Activated T-cell treated with anti-CD3 and anti-CD28 coated beads for 48 hours (primary cell): ENCODE measurements at regions not wholly inside any gene's neighbourhood (a gene's known extent, or its start where the extent isn't known, plus 50 kb on each side); places are given as distances from the start of the nearest gene placed in this dataset.
"Not testable (repeated sequence)": the region's sequence is repeated elsewhere in the genome, so short reads cannot be mapped to it uniquely, and the experiment has no call there.

Experiments used
- DNase-seq: peaks from one replicate; pipeline ENCODE4 v3.0.0-alpha.2; 2020; ENCODE audit warnings: low read depth

DNA sequence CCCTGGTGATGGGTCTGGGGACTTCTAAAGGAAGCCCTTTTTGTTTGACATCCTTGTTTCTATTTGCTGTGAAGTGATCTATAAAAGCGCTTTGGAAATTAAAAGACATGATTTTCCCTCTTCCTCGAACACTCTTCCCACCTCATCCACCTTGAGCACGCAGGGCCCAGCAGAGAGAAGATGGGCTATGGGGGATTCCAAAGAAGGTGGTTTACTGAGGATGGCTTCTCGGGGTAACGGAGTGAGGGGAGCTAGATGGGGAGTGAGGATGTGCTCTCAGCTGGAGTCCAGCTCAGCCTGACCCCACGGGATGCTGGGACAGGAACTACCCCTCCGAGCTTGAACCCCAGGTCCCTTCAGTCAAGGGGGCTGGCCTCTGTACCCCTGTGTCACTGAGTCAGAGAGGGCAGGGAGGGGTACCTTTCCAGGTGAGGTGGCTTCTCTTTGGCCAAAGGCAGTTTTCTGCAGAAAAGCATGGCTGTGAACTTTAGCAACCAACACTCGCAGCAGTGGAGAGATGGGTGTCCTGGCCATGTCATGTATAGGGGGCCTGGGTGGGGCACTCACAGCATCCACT is 180.7 kb upstream of the SMAD3 start:
- DNase-seq = no peak

DNA sequence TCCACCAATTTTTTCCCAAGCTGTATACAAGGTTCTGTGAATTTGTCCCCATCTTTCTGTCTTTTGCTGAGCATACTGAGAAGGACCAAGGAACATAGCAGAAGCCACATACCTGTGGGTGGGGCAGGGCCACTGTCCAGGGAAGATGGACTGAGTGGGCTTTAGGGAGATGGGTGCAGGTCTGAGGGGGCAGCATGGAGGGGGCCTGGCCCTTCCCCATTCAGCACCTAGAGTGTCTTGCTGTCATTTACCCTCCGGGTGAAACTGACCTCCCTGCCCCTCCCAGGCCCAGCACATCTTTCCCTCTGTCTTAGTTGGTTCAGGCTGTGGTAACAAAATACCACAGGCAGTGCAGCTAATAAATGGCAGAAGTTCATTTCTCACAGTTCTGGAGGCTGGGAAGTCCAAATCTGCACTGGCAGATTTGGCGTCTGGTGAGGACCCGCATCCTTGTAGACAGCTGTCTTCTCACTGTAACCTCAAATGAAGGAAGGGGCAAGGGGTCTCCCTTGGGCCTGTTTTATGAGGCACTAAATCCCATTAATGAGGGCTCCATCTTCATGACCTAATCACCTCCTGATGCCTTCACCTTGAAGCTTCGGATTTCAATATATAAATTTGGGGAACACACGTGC is 180.0 kb upstream of the SMAD3 start:
- no peak for DNase-seq

DNA sequence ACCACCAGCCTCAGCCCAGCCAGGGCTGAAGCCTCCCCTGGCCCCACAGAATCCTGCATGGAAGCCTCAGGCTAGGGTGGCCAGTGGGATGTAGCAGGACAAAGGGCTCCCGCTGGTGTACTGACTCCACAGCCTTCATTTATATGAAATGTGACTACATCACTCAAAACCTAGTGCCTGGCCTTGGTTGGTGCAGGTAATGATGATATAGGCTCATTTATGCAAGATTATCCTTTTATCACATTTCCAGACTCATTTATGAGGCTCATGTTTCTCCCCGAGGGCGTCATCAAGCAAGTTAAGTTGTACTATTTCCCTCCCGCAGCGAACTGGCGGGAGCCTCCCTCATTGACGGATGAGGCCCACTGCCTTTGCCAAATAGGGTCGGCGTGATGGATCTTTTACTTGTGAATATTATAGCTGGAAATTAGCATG is 179.1 kb upstream of the SMAD3 start:
- DNase-seq = no peak

DNA sequence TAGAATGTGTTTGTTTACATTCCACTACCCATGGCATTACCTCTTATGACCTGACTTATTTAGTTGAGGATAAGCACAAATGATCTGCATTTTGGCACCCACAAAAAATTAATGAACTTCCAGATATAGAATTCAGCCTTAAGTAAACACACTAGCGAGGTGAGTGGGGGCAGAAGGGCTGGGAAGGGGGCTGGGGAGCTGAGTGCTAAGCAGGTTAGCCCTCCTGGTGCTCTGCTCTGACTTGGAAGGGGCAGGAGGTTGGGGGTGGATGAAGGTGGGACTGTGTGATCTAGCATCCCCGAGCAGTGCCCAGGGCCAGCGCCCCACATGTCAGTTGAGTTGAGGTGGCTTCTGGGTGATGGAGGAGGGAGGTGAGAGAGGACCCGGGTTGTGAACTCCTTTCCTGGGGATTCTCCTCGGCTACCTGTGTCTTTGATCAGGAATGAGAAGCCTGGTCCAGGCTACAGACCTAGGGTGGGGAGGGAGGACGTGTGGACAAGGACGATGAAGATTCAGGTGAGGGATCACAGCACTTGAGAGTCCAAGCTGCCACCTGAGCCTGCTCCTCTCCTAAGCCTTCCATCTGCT is 178.6 kb upstream of the SMAD3 start:
- no peak for DNase-seq

DNA sequence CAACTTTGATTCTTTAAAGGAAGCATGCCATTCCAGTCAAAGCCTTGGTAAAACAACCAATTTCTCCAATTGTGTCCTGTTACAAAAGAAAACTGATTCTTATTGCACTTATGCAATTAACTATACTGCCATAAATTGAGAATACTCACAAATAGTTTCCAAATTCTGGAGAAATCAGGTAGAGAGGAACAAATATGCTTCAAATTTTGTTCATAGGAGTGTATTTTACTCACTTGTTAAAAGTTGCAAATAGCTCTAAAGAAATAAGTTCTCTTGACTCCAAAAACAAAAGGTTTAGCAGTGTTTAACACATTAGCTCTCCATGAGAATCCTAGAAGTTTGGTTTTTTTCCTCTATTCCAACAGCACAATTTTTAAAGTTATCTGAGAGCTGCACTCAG is 176.1 kb upstream of the SMAD3 start:
- DNase-seq = not testable (repeated sequence)

DNA sequence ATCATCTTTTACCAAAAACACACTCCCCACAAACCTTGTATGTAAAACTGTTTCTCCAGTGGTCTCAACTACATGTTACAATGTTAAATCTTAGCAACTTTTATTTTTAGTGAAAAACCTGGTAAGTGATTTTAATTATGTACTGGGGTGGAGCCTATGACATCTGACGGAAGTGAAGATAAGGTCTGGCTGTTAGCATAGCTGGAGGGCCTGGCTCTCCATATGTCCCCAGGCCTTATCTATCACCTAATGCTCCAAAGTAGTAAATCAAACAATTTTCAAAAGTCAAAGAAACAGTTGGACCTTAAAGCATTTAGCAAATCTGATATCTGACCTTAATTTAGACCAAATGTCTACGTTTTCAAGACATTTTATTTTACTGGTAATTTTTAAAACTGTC is 173.6 kb upstream of the SMAD3 start:
- DNase-seq = no peak

DNA sequence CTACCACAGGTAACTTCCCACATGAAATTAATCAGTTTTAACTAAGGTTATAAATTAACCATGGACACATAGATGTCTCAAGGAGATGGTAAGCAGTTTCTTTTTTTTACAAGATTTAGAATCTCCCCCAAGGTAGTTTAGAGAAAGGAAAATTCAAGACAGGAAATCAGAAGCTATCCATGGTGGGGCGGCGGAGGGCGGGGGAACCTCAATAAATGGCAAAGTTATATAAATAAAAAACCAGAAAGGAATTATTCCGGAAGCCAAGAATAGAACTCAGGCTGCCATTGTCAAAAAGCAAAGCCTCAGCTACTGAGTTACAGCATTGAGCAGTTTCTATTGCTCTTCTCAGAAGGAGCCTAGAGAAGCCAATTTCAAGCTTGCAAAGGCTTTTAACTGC is 172.1 kb upstream of the SMAD3 start:
- DNase-seq = no peak

DNA sequence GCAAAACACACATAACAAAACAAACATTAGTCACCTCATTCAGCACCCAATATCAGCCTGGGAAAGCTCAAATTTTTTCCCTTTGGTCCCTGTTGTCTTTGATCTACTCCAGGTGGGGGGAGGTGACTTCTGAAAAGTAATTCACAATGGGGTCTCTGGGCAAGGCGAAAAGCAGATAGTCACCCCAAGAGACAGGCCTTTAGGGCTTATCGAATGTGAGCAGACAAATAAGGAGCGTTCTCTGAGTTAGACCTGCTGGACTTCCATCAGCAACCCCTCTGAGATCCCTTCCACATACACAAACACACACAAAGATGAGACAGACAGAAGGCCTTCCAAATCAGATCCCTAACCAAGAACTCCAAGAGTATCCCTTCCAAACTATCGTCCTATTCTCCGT is 171.0 kb upstream of the SMAD3 start:
- DNase-seq = no peak

DNA sequence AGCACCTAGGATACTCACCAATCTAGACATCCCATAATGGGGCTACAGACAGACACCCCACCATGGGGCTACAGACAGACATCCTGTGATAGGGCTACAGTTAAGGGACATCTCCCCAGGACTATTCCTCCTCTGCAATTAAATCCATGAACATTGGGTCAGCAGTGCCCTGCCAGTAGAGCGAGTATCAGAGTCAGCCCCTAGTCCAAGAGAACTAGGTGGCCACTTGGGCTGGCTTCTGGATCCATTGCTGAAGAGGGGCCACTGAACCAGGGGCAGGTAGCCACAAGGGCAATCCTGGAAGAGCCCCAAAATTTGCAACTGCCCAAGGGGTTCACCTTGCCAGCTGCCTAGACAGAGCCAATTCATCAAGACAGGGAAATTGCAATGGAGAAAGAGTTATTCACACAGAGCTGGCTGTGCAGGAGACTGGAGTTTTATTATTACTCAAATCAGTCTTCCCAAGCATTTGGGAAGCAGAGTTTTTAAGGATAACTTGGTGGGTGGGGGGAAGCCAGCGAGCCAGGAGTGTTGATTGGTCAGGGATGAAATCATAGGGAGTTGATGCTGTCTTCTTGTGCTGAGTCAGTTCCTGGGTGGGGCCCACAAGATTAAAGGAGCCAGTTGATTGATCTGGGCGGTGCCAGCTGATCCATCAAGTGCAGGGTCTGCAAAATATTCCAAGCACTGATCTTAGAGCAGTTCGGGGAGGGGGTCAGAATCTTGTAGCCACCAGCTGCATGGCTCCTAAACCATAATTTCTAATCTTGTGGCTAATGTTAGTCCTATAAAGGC is 170.2 kb upstream of the SMAD3 start:
- DNase-seq = no peak

DNA sequence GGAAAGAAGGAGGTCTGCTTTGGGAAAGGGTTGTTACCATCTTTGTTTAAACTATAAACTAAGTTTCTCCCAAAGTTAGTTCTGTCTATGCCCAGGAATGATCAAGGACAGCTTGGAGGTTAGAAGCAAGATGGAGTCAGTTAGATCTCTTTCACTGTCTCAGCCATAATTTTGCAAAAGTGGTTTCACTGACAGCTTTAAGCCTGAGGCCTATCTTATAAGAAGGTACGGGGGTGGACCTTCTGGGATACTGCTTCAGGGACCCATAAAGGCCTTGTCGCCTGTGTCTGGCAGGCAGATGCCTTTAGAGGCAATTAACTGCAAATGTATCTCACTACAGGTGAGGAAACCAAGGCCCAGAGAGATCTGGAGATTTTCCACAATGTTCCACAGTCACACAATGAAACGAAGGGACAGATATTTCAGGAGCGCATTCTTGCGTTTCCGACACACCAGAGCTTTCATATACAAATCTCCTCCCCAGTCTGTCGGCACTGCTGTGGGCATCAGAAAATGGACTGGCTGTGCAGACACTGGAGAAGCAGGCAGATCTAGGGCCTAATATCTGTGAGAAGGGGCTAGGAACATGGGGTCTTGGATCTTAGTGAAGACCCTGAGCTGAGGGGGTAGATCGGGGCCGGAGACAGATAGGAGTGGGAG is 169.5 kb upstream of the SMAD3 start:
- no peak for DNase-seq

DNA sequence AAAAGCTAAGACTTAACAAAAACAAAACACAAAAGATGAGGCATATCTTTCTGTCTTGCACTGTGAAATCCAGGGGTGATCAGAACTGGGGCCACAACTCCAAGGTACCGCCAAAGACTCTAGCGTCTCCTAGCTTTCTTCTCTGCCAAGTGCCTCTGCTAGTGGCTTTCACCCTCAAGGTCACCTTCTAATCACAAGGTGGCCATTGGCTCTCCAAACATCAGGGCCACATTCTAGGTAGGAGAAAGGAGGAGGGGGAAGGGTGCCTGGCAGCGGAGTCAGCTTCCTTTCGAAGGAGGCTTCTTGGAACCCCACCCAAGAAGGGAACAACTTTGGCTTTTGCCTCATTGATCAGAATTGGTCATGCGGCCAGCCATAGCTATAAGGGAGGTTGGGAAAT is 168.8 kb upstream of the SMAD3 start:
- DNase-seq = no peak

DNA sequence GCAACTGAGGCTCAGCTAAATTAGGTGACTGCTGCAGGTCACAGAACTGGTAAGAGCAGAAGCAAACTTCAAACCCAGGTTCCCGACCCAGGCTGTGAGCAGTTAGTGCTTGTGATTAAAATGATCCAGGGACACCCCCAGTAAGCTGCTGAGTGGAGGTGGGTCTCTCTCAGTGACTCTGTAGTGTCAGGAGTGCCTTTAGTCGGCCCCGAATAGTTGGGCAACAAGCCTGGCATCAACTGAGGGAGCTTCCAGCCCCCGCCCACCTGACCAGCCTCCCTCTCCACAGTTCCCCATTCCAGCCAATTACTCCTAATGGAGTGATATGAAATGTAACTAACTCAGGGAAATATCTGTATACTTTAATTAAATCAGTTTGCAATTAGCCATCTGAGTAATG is 168.0 kb upstream of the SMAD3 start:
- no peak for DNase-seq

DNA sequence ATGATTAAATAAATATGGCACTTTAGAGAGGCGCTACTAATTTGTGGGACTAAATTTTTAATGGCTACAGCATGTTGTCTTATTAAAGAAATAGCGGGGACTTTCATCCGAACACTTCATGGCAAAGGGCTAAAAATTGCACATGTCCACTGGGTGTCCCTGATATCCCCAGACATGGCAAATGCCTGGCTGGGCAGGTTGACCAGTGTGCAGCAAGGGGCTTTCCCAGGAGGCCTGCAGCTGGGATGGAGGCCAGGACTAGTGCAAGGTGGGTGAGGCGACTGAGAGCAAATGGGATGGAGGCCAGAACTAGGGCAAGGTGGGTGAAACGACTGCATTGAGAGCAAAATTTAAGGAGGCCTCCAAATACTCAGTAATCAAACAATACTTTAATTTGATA is 167.4 kb upstream of the SMAD3 start:
- DNase-seq = no peak

DNA sequence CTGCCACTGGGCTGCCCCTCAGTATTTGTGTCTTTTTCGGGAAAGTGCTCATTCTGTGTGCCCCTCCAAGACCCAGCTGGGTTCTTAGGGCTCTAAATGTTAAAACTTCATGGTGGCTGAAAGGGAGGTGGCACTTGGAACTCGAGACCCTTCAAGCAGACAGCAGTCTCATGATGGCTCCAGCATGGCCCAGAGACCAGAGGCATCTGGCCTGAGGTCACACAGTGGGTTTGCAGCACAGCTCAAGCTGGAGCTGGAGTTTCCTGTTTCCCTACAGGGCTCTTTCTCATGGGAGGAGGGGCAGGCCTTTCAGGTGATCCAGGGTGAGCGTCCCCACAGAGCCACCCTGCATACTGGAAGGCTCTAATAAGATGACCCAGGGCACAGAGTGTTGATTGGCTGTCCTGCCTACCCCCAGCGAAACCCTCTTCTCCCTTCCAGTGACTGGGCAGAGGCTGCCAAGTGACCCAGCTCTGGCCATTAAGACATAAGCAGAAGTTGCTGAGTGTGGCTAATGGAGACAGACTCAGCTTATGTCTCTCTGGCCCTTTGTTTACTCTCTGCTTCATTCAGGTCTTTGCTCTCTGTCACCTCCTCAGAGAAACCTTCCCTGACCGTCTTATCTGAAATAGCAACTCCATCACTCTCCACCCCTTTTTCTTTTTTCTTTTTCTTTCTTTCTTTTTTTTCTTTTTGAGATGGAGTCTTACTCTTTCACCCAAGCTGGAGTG is 166.6 kb upstream of the SMAD3 start:
- no peak for DNase-seq

DNA sequence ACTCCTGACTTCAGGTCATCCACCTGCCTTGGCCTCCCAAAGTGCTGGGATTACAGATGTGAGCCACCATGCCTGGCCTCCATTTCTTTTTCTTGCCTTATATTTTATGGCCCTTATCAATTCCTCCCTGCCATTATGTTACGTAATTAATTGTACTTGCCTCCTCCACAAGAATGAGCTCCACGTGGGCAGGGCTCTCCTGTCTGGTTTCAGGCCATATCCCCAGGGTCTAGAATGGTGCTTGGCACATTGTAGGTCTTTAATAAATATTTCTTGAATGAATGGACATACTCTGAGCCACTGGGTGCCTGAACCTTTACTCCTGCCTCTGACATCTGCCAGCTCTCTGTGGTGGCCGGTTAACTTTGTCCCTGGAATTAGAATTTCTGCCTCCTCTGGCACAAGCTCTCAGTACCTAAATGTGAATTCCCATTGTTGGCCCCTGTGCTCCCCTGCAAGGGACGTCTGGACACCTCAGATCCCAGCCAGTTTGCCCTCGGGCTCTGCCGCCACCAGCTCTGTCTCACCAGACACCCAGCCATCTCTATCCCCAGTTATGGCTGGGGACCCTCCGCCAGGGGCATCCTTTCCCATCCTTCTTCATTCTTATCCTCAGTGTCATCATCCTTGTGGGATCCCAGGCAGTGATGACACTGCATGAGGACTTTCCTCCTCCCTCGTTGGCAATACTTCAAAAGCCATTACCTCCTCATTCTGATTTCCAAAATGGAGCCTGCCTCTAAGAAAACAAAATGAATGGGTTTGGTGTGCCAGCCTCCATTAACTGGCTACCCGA is 165.6 kb upstream of the SMAD3 start:
- no peak for DNase-seq

DNA sequence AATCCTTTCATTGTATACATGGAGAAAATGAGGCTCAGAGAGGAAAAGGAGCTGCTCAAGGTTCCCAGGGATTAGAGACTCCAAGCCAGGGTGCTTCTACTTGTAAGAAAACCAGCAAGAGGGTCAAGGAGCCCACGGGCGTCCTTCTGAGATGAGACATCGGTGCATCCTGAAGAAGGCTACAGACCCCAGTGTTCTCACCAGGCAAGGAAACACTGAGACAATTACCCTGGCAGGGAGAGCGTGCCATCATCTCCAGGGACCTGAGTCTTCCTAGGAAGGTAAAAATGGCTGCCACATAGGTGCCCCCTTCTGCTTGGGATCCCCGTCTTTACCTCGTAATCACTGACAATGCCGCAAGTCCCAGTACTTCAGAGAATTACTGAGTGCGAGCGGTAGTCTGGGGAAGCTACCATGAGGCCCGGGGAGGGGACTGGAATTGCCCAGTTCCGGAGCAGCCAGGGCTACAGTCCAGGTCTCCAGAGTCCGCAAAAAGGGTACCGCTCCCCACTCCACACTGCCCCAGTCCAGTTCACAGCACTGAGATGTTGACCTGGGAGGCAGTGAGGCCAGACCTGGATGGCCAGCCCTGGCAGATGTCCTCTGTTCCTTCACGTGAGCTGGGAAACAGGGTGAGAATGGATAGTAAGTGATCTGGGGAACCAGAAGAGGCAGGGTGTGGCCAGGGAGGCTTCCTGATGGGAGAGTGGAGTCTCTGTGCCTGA is 164.7 kb upstream of the SMAD3 start:
- no peak for DNase-seq

DNA sequence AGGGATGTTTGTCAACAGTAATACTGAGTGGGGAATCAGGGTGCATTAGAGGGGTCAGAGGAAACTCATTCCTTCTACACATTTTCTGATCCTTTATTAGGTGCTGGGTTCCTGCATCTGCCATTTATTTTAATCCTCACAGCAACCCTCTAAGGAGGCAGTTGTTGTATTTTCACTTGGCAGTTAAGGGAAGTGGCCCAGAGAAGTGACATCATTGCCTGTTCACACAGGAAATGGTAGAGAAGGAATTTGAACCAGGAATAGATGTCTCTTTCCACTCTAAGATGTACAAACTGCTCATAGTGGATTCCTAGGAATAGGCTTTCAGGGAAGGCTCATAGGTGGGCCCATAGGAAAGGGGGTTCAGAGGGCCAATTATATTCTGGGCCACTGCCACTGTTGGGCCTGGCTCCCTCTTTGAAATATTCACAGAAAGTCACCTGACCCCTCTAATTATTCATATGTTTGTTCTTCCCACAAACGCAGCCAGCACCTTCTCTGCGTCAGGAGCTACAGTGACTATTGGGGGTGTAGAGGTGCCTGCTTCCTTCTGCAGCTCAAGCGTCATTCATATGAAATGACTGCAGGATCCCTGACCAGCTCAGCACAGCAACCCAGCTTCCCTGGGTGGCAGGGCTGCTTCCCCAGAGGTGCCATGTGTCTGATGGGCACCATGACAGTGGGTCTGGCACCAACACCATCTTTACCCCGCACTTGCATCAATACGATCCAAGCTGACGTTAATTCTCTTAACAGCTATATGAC is 163.9 kb upstream of the SMAD3 start:
- no peak for DNase-seq

DNA sequence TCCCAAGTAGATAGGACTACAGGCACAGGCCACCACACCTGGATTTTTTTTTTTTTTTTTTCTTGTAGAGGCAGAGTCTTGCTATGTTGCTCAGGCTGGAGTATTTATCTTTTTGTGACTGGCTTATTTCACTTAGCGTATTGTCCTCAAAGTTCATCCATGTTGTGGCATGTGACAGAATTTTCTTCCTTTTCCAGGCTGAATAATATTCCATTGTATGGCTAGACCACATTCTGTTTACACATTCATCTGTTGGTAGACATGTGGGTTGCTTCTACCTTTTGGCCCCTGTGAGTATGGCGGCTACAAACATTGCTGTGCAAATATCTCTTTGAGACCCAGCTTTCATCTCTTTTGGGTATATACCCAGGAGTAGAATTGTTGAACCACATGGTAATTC is 160.2 kb upstream of the SMAD3 start:
- DNase-seq = no peak

DNA sequence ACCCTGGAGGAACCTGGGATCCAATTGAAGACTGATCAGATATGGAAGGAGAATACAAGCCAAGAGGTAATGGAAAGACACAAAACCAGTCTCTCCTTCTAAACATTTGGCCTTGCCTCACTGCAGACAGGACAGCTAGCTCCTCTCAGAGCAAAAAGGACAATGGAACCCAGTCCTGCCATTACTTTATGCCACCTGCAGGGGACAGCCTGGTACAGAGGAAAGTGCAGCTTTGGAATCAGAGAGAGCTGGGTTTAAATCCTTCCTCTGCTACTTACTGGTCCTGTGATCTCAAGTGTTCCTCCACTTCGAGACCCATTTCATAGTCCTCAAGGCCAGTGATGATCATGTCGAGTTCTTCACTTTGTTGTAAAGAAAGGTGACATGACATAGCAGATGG is 159.4 kb upstream of the SMAD3 start:
- no peak for DNase-seq
